ENCODE measurements at regions not wholly inside any gene's neighbourhood (a gene's known extent, or its start where the extent isn't known, plus 50 kb on each side); places are given as distances from the start of the nearest gene placed in this dataset.

DNA sequence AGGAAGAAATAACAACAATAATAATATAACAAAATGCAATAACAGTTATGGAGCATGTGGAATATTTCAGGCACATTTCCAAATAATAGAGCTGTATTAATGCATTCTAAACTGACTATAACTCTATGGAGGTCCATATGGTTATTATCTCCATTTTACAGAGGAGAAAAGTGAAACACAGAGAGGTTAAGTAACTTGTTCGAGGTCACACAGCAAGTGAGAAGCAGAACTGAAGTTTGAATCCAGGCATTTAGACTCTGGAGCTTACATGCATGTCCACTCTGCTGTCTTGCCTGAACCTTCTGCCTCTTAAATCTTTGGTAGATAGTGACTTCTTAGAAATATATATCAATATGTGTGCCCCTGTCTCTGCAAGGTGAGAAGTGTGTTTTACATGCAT lies 350.8 kb downstream of the GADD45G start:
- Histone ChIP-seq H3K36me3 (ENCODE audit: insufficient read depth, low read length) (no peaks in the 10 kb centered on the region), H3K4me1 (ENCODE audit: insufficient read depth, low read length) (no peaks in the 10 kb centered on the region), H3K9ac (ENCODE audit: low read depth, low read length) (no peak overlapping the region), H3K9me3 (ENCODE audit: control insufficient read depth, insufficient read depth, low read length) (no peaks in the 10 kb centered on the region)

GRCh38 chr9:89956331-89956730 lies 351.5 kb downstream of the GADD45G start:
- H3K36me3 ChIP-seq (ENCODE audit: insufficient read depth, low read length), result no peaks in the 10 kb centered on the region
- no peak overlapping the region for H3K9ac ChIP-seq (ENCODE audit: low read depth, low read length)
- no peaks in the 10 kb centered on the region for H3K9me3 ChIP-seq (ENCODE audit: control insufficient read depth, insufficient read depth, low read length)
- no peaks in the 10 kb centered on the region for H3K4me1 ChIP-seq (ENCODE audit: insufficient read depth, low read length)

DNA sequence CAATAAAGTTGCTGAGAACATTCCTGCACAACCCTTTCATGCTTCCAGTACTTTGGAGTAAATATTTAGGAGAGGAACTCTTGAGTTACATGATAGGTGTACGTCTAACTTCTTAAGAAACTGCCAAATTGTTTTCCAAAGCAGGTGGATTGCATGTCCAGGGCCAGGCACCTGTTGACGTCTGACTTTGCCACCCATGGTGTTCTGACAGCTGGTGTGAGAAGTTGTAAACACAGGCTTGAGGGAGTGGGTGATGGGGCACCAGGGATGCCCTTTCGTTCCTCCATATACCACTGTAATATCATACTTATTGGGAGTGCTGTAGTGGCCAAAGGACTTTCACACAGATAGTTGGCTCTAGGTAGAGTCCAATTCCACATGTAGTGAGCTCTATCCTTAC lies 352.1 kb downstream of the GADD45G start:
- Histone ChIP-seq H3K36me3 (ENCODE audit: insufficient read depth, low read length) (no peaks in the 10 kb centered on the region), H3K4me1 (ENCODE audit: insufficient read depth, low read length) (no peaks in the 10 kb centered on the region), H3K9ac (ENCODE audit: low read depth, low read length) (no peak overlapping the region), H3K9me3 (ENCODE audit: control insufficient read depth, insufficient read depth, low read length) (no peaks in the 10 kb centered on the region)

DNA sequence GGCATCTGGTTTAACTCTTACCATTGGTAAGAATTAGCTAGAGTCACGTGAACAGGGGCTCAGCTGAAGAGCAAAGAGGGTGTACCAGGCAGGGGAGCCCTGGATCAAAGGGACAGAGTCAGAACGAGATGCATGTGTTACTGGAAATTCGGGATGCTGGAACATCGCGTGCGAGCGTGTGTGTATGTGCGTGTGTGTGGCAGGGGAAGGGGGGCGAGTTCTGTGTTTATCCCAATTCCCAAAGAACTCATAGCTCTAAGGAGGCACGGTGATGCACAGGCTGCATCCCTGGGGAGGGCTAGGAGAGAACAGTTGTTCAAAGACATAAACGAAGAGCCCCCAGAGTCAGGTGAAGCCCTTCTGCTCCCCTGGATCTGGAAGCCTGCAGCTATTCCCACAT lies 353.3 kb downstream of the GADD45G start:
- H3K9me3 ChIP-seq (ENCODE audit: control insufficient read depth, insufficient read depth, low read length), result no peaks in the 10 kb centered on the region
- H3K36me3 ChIP-seq (ENCODE audit: insufficient read depth, low read length), result no peaks in the 10 kb centered on the region
- no peak overlapping the region for H3K9ac ChIP-seq (ENCODE audit: low read depth, low read length)
- no peaks in the 10 kb centered on the region for H3K4me1 ChIP-seq (ENCODE audit: insufficient read depth, low read length)

DNA sequence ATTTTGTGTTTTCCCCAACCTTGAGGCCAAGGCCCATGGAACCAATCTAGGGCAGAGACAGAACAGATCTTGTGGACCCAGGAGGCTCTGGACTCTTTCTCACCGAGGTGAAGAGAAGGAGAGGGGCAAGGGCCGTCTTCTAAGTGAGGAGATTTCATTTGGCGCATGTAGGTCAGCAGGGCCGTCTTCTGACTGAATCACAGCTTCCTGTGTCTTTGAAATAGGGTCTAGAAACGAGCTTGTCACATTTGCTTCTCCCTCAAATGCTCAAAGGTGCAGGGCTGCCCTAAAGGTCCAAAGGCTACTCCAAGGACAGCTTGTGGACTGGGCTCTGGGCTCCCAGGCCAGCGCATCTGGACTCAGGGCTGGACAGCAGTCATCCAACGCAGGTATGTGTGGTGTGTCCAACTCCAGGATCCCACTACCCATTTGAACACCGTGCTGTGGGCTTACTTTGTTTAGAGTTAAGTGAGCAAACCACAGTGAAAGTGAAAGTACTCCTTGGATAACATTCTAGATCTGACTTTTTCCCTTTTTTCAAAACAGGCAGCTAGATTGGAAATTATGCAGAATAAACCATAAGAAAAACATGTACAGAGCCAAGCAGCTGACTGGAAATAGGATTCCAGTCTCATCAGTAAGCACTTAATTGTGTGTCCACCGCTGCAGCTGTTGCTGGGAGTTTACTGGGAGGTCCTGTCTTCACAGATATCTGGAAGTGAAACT lies 357.0 kb downstream of the GADD45G start:
- H3K9ac ChIP-seq (ENCODE audit: low read depth, low read length), result no peak overlapping the region
- H3K9me3 ChIP-seq (ENCODE audit: control insufficient read depth, insufficient read depth, low read length), result no peaks in the 10 kb centered on the region
- H3K4me1 ChIP-seq (ENCODE audit: insufficient read depth, low read length), result no peaks in the 10 kb centered on the region
- no peaks in the 10 kb centered on the region for H3K36me3 ChIP-seq (ENCODE audit: insufficient read depth, low read length)

DNA sequence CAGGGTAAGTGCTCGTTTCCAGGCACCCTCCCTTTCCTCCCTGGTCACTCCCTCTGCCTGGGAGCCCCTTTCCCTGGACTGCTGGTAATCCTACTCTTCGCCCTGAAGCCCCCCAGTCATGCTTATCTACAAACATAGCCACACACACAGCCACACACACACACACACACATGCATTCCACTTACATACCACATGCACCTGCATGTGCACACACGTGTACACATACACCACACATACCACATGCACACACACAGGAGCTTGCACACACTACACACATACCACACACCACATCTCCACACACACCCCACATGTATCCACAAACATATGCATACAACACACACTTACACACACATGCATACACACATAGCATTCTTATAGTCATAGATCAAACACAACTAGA lies 358.5 kb downstream of the GADD45G start:
- Histone ChIP-seq H3K9me3 (ENCODE audit: control insufficient read depth, insufficient read depth, low read length) (no peaks in the 10 kb centered on the region), H3K4me1 (ENCODE audit: insufficient read depth, low read length) (no peaks in the 10 kb centered on the region), H3K9ac (ENCODE audit: low read depth, low read length) (no peak overlapping the region), H3K36me3 (ENCODE audit: insufficient read depth, low read length) (no peaks in the 10 kb centered on the region)

- no peaks in the 10 kb centered on the region for H3K4me1 ChIP-seq (ENCODE audit: insufficient read depth, low read length)
- H3K9me3 ChIP-seq (ENCODE audit: control insufficient read depth, insufficient read depth, low read length), result no peaks in the 10 kb centered on the region
- H3K9ac ChIP-seq (ENCODE audit: low read depth, low read length), result no peak overlapping the region
- H3K36me3 ChIP-seq (ENCODE audit: insufficient read depth, low read length), result no peaks in the 10 kb centered on the region
These were observed 362.7 kb downstream of the GADD45G start for GRCh38 chr9:89967527-89967926.

DNA sequence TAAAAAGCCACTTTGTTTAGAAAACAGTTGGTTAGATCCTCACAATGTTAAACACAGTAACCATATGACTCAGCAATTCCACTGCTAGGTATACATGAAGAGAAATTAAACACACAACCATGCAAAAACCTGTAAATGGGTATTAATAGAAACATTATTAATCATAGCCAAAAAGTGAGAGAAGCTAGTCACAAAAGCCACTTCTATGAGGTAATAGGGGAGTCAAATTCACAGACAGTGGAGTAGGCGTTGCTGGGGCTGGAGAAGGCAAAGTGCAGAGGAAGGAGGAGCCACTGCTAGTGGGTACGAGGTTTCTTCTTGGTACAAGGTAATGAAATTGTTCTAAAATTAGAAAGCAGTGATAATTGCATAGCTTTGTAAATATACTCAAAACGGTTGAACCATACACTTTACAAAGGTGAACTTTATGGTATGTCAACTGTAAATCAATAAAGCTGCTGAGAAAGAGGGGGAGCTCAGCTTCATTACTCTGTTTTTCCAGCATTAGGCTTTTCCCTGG lies 364.4 kb downstream of the GADD45G start:
- Histone ChIP-seq H3K9me3 (ENCODE audit: control insufficient read depth, insufficient read depth, low read length) (no peaks in the 10 kb centered on the region), H3K36me3 (ENCODE audit: insufficient read depth, low read length) (no peaks in the 10 kb centered on the region), H3K9ac (ENCODE audit: low read depth, low read length) (no peak overlapping the region), H3K4me1 (ENCODE audit: insufficient read depth, low read length) (no peaks in the 10 kb centered on the region)

- no peaks in the 10 kb centered on the region for H3K9me3 ChIP-seq (ENCODE audit: control insufficient read depth, insufficient read depth, low read length)
- no peaks in the 10 kb centered on the region for H3K36me3 ChIP-seq (ENCODE audit: insufficient read depth, low read length)
- H3K4me1 ChIP-seq (ENCODE audit: insufficient read depth, low read length), result no peaks in the 10 kb centered on the region
- H3K9ac ChIP-seq (ENCODE audit: low read depth, low read length), result no peak overlapping the region
These were observed 365.2 kb downstream of the GADD45G start for GRCh38 chr9:89969881-89970639.

DNA sequence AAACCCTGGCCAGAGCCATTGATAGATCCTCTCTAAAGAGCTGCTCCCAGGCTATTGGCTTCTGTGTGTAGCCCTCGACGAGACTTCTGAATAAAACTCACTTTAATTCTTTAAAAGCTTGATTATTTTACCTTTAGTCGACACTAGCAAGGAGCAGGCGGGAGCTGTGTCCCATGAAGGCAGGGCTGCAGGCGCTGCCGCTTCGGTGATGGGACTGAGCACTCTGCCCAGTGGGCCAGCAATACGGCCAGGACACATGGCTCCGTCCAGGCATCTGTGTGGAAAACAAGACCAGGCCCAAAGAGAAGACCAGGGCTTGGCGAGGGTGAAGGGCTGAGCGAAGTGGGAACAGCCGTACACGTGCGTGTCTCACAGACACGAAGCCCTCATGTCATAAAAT lies 365.9 kb downstream of the GADD45G start:
- Histone ChIP-seq H3K9ac (ENCODE audit: low read depth, low read length) (no peak overlapping the region), H3K4me1 (ENCODE audit: insufficient read depth, low read length) (no peaks in the 10 kb centered on the region), H3K9me3 (ENCODE audit: control insufficient read depth, insufficient read depth, low read length) (no peaks in the 10 kb centered on the region), H3K36me3 (ENCODE audit: insufficient read depth, low read length) (no peaks in the 10 kb centered on the region)

- no peaks in the 10 kb centered on the region for H3K36me3 ChIP-seq (ENCODE audit: insufficient read depth, low read length)
- no peak overlapping the region for H3K9ac ChIP-seq (ENCODE audit: low read depth, low read length)
- H3K4me1 ChIP-seq (ENCODE audit: insufficient read depth, low read length), result no peaks in the 10 kb centered on the region
- H3K9me3 ChIP-seq (ENCODE audit: control insufficient read depth, insufficient read depth, low read length), result no peaks in the 10 kb centered on the region
These were observed 367.7 kb downstream of the GADD45G start for GRCh38 chr9:89972535-89972934.

GRCh38 chr9:89974582-89974981 lies 369.8 kb downstream of the GADD45G start:
- Histone ChIP-seq H3K4me1 (ENCODE audit: insufficient read depth, low read length) (no peaks in the 10 kb centered on the region), H3K9me3 (ENCODE audit: control insufficient read depth, insufficient read depth, low read length) (no peaks in the 10 kb centered on the region), H3K9ac (ENCODE audit: low read depth, low read length) (no peak overlapping the region), H3K36me3 (ENCODE audit: insufficient read depth, low read length) (no peaks in the 10 kb centered on the region)

DNA sequence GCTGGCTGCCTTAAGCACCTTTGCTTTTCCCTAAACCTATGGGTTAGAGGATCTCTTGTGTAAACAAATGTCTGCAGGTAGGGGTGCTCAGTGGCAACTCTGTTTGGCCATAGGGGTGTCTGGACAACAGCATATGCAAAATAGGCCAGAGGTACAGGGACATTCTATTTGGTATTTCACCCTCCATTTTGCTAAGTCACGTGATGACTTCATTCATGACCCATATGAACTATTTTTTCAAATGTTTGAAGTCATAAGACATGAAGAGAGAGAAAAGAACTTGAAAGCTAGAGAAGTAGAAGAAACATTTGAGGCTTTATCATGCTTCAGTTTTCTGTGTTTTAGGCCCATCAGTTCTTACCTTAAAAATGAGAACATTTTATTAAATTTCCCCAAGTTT lies 370.2 kb downstream of the GADD45G start:
- Histone ChIP-seq H3K9me3 (ENCODE audit: control insufficient read depth, insufficient read depth, low read length) (no peaks in the 10 kb centered on the region), H3K36me3 (ENCODE audit: insufficient read depth, low read length) (no peaks in the 10 kb centered on the region), H3K9ac (ENCODE audit: low read depth, low read length) (no peak overlapping the region), H3K4me1 (ENCODE audit: insufficient read depth, low read length) (no peaks in the 10 kb centered on the region)

GRCh38 chr9:89975630-89976029 lies 370.8 kb downstream of the GADD45G start:
- H3K4me1 ChIP-seq (ENCODE audit: insufficient read depth, low read length), result no peaks in the 10 kb centered on the region
- H3K9me3 ChIP-seq (ENCODE audit: control insufficient read depth, insufficient read depth, low read length), result no peaks in the 10 kb centered on the region
- no peak overlapping the region for H3K9ac ChIP-seq (ENCODE audit: low read depth, low read length)
- H3K36me3 ChIP-seq (ENCODE audit: insufficient read depth, low read length), result no peaks in the 10 kb centered on the region

GRCh38 chr9:89978185-89978584 lies 373.4 kb downstream of the GADD45G start:
- Histone ChIP-seq H3K9ac (ENCODE audit: low read depth, low read length) (no peak overlapping the region), H3K36me3 (ENCODE audit: insufficient read depth, low read length) (no peaks in the 10 kb centered on the region), H3K4me1 (ENCODE audit: insufficient read depth, low read length) (no peaks in the 10 kb centered on the region), H3K9me3 (ENCODE audit: control insufficient read depth, insufficient read depth, low read length) (no peaks in the 10 kb centered on the region)

Measured in ES-I3 (cell line).